Esophagus squamous epithelium (tissue), 5 donors: ENCODE measurements at regions not wholly inside any gene's neighbourhood (a gene's known extent, or its start where the extent isn't known, plus 50 kb on each side); places are given as distances from the start of the nearest gene placed in this dataset.

Experiments used
- DNase-seq: peaks from one replicate; lab custom pipeline; 2025; lab: John Stamatoyannopoulos, UW
- H3K27ac ChIP-seq, 4 donors: fragments of 200-600 bp; sonication (generic); one replicate each; pipeline ENCODE4 v1.5.1; 2016 to 2019; ENCODE audit warnings: mild to moderate bottlenecking in 1 of 4
- H3K27me3 ChIP-seq, 4 donors: fragments of 200-600 bp; sonication (generic); 1 replicate in 3 of 4; 2 replicates in 1 of 4; pipeline versions ENCODE4 v1.5.1 to v1.6.0; 2017 to 2021; ENCODE audit warnings: antibody characterized with exemption in 1 of 4
- H3K36me3 ChIP-seq, 3 donors: fragments of 200-600 bp; sonication (generic); one replicate each; pipeline ENCODE4 v1.5.1; 2016 to 2019
- H3K4me1 ChIP-seq, 3 donors: fragments of 200-600 bp; sonication (generic); one replicate each; pipeline ENCODE4 v1.5.1; 2017 to 2019
- H3K4me3 ChIP-seq, 4 donors: fragments of 200-600 bp; sonication (generic); 1 replicate in 3 of 4; 2 replicates in 1 of 4; pipeline ENCODE4 v1.5.1; 2016 to 2019; ENCODE audit warnings: mild to moderate bottlenecking in 2 of 4, moderate library complexity in 1 of 4
- H3K9me3 ChIP-seq, 3 donors: fragments of 200-600 bp; sonication (generic); one replicate each; pipeline ENCODE4 v1.5.1; 2016 to 2019
- POLR2A ChIP-seq, 4 donors: fragments of 450-650 bp; IDR thresholded peaks; one replicate each; pipeline ENCODE4 v1.6.1; 2017; ENCODE audit warnings: antibody characterized with exemption in 4 of 4, mild to moderate bottlenecking in 4 of 4, moderate library complexity in 3 of 4
- WGBS, 2 donors: methylation state at CpG; one replicate each; pipeline ENCODE4 v1.1.5; 2018; 5-methylcytosine and 5-hydroxymethylcytosine counted together
- intact Hi-C: fragments of 100-400 bp; cut with DNase I; formaldehyde crosslinking; loops from one replicate; pipeline ENCODE4 v1.15.0; 2022
- TF ChIP-seq, protein P1 (sequence below), 6 experiments: fragments of 450-650 bp in 4 of 6; fragments of 200-600 bp in 2 of 6; sonication (generic) in 2 of 6; IDR thresholded peaks; one replicate each; pipeline ENCODE4 v1.5.1; 2016 to 2019; ENCODE audit warnings: antibody characterized with exemption in 6 of 6, mild to moderate bottlenecking in 4 of 6, moderate library complexity in 4 of 6
- donor health status: DM: yes; HTN: yes; CAD: no.

DNA sequence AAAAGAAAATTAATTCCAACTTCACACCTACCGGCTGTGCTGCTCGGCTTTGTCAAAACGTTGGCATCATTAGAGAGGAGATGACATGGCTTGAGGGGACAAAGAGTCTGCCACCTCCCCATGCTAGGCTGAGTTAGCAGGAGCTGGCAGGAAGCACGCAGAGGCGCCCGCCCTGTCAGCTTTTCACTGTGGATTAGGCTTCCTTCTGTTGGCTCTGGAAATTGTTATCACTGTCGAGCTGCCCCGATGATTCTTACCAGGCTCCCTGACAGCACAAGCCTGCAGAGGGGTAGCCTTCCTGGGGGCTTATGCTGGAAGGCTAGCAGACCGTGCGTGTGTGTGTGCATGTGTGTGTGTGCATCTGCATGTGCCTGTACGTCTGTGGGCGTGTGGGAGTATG lies 490.9 kb upstream of the TBX3 start:
- no peak for DNase-seq
- Histone ChIP-seq H3K36me3 (no peaks in the 10 kb centered on the region), H3K4me3 (no peak overlapping the region), H3K9me3 (no peaks in the 10 kb centered on the region), H3K4me1 (no peaks in the 10 kb centered on the region), H3K27me3 (no peaks in the 10 kb centered on the region), H3K27ac (no peak overlapping the region)
- intact Hi-C loops = no loop called here
- 46 to 51% methylated on average over 2 to 10 of the region's 12 CpGs for WGBS, 2 donors
- TF ChIP-seq, protein P1, sequence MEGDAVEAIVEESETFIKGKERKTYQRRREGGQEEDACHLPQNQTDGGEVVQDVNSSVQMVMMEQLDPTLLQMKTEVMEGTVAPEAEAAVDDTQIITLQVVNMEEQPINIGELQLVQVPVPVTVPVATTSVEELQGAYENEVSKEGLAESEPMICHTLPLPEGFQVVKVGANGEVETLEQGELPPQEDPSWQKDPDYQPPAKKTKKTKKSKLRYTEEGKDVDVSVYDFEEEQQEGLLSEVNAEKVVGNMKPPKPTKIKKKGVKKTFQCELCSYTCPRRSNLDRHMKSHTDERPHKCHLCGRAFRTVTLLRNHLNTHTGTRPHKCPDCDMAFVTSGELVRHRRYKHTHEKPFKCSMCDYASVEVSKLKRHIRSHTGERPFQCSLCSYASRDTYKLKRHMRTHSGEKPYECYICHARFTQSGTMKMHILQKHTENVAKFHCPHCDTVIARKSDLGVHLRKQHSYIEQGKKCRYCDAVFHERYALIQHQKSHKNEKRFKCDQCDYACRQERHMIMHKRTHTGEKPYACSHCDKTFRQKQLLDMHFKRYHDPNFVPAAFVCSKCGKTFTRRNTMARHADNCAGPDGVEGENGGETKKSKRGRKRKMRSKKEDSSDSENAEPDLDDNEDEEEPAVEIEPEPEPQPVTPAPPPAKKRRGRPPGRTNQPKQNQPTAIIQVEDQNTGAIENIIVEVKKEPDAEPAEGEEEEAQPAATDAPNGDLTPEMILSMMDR (IDR thresholded peaks at IDR 0.05) = no peak
- no peak for TF ChIP-seq POLR2A (IDR thresholded peaks at IDR 0.05)

DNA sequence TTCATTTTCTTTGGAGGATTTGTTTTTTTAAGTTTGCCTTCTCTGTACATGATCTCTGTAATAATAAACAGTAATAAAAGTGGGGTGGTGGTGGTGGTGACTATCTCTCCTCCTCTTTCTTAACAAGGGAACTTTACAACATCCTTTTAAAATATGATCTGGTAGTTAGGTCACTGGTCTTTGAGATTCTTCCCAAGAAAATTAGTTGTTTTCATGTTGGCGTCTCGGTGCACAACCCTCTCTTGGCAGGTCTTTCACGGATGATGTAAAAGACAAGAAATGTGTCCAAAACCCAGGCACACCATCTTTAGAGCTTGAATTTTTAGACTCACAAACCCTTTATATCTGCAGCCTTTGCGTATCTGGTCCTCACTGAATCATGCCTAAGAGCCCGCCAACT lies 488.5 kb upstream of the TBX3 start:
- WGBS, 2 donors = 70 to 79% methylated on average over 5 of the region's 5 CpGs
- intact Hi-C loops = no loop called here
- no peaks in the 10 kb centered on the region for H3K27me3 ChIP-seq
- H3K4me1 ChIP-seq = no peaks in the 10 kb centered on the region
- DNase-seq = no peak
- H3K9me3 ChIP-seq = no peaks in the 10 kb centered on the region
- no peak for TF ChIP-seq POLR2A (IDR thresholded peaks at IDR 0.05)
- TF ChIP-seq, protein P1 (IDR thresholded peaks at IDR 0.05) = no peak
- no peak overlapping the region for H3K4me3 ChIP-seq
- no peak overlapping the region for H3K27ac ChIP-seq
- H3K36me3 ChIP-seq = no peaks in the 10 kb centered on the region

DNA sequence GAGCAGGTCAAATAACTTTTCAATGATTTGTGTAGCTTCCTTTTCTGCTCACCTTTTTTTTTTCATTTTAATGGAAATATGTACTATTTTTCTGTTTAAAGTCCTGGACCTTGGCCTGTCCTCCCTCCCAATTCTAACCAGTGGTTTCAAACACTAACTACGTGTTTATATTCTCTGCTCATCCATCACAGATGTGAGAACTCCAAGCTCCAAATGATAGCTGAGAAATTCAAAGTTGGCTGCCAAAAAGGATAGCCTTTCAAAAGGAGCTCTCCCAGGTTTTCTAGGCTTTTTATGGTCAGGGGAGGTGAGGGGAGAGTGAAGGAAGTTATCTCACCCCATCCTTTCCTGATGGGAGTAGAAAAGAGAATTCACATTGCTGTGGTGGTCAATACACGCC lies 486.0 kb upstream of the TBX3 start:
- Histone ChIP-seq H3K27me3 (no peaks in the 10 kb centered on the region), H3K9me3 (no peaks in the 10 kb centered on the region), H3K4me3 (no peak overlapping the region), H3K27ac (no peak overlapping the region), H3K36me3 (no peaks in the 10 kb centered on the region), H3K4me1 (no peaks in the 10 kb centered on the region)
- intact Hi-C loops = no loop called here
- no peak for DNase-seq
- no peak for TF ChIP-seq POLR2A (IDR thresholded peaks at IDR 0.05)
- TF ChIP-seq, protein P1 (IDR thresholded peaks at IDR 0.05) = no peak
- 77 to 80% methylated on average over 2 of the region's 2 CpGs for WGBS, 2 donors

DNA sequence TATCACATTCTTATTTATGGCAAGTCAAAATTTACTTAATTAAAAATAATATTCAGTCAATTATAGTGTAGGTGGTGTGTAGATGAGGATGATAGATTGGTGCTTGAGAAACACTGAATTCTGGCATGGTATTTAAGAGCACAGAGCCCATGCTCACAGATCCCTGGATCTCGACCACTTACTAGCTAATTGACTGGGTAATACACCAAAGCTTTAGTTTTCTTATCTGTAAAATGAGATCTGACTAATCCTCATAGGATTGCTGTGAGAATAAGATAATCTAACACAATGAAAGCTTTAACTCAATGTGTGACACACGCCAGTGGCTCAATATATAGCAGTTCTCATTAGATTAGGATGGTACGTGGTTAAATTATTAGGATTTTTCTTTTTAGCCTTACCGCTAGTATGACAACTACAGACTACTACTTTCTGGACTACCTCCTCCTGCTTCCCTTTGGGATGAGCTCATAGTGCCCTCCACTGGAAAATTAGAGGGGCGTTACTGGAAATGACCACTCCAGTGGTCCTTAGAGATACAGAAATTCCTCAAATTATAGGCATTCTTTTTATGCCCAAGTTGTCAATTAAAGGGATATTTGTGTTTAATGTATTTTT lies 482.8 kb upstream of the TBX3 start:
- no peaks in the 10 kb centered on the region for H3K4me1 ChIP-seq
- H3K27ac ChIP-seq = no peak overlapping the region
- H3K9me3 ChIP-seq = no peaks in the 10 kb centered on the region
- H3K4me3 ChIP-seq = no peak overlapping the region
- H3K27me3 ChIP-seq = no peaks in the 10 kb centered on the region
- no peak for TF ChIP-seq POLR2A (IDR thresholded peaks at IDR 0.05)
- TF ChIP-seq, protein P1 (IDR thresholded peaks at IDR 0.05) = no peak
- no peak for DNase-seq
- intact Hi-C loops = no loop called here
- H3K36me3 ChIP-seq = no peaks in the 10 kb centered on the region
- WGBS, 2 donors = 56 to 67% methylated on average over 5 of the region's 5 CpGs

DNA sequence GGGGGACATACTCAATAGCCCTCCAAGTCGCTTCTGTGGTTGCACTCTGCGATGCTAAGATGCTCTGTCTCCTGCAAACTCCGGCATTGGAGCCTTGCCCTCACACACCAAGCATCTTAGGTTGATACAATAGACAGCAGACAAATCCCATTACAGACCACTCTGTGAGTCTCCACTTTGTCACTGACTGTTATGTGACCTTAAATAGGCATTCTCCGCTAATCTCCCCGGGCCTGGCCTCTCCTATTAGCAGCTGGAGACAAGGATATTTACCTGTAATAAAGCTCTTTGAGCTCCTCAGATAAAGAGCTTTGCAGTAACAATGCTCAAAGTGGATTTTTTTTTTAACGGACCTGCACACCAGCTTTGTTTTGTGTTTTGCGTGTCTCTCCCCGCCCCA lies 479.7 kb upstream of the TBX3 start:
- intact Hi-C loops = no loop called here
- no peaks in the 10 kb centered on the region for H3K4me1 ChIP-seq
- H3K9me3 ChIP-seq = no peaks in the 10 kb centered on the region
- no peaks in the 10 kb centered on the region for H3K36me3 ChIP-seq
- H3K27me3 ChIP-seq = no peaks in the 10 kb centered on the region
- no peak for DNase-seq
- WGBS, 2 donors = 76 to 88% methylated on average over 8 of the region's 8 CpGs
- no peak overlapping the region for H3K27ac ChIP-seq
- no peak overlapping the region for H3K4me3 ChIP-seq
- TF ChIP-seq POLR2A (IDR thresholded peaks at IDR 0.05) = no peak
- TF ChIP-seq, protein P1 (IDR thresholded peaks at IDR 0.05) = no peak
